ENCODE measurements at regions not wholly inside any gene's neighbourhood (a gene's known extent, or its start where the extent isn't known, plus 50 kb on each side); places are given as distances from the start of the nearest gene placed in this dataset.

- TF ChIP-seq CTCF (IDR thresholded peaks at IDR 0.05) (no peak), POLR2A (IDR thresholded peaks at IDR 0.05) (no peak)
Measured at GRCh38 chr18:39425172-39425850, 1859.7 kb upstream of the CELF4 start.

Data from Peyer's patch (tissue), 4 donors.